PC-9 (cell line): ENCODE measurements at regions not wholly inside any gene's neighbourhood (a gene's known extent, or its start where the extent isn't known, plus 50 kb on each side); places are given as distances from the start of the nearest gene placed in this dataset.

ENCODE experiments used
- BruUV-seq: library from RNA; stranded (reverse); fragments of 400-500 nt; replicated peaks from 2 replicates; lab custom pipeline; 2021; lab: Mats Ljungman, UMichigan
- CTCF ChIA-PET: fragments of 300-600 bp; sonication (Branson Sonifier 250); formaldehyde crosslinking; loops from one replicate; lab custom pipeline; 2022; ENCODE audit warnings: antibody characterized with exemption; lab: Charles Lee
- POLR2A ChIA-PET: fragments of 300-600 bp; sonication (Branson Sonifier 250); formaldehyde crosslinking; loops from one replicate; lab custom pipeline; 2022; ENCODE audit warnings: antibody characterized with exemption; ENCODE audit not compliant: unreplicated experiment; lab: Charles Lee
- DNase-seq, 2 experiments: peaks; one replicate each; pipeline versions ENCODE4 v3.0.0 to v3.0.0-alpha.2; 2015 to 2022; ENCODE audit warnings: mixed read lengths in 1 of 2
- H2AFZ ChIP-seq: fragments of 200-600 bp; sonication (generic); 2 replicates; pipeline ENCODE4 v1.8.1; 2017; ENCODE audit warnings: antibody characterized with exemption
- H3F3A ChIP-seq: fragments of 200-600 bp; sonication (generic); 2 replicates; pipeline ENCODE4 v1.8.1; 2017; ENCODE audit warnings: antibody characterized with exemption, mild to moderate bottlenecking, low read depth; ENCODE audit not compliant: insufficient read depth
- H3K27ac ChIP-seq: fragments of 200-600 bp; sonication (generic); 2 replicates; pipeline ENCODE4 v1.6.1; 2016; ENCODE audit warnings: mixed run types
- H3K27me3 ChIP-seq: fragments of 200-600 bp; sonication (generic); 2 replicates; pipeline ENCODE4 v1.6.1; 2016; ENCODE audit warnings: low read depth, mixed run types; ENCODE audit not compliant: insufficient read depth
- H3K36me3 ChIP-seq: fragments of 200-600 bp; sonication (generic); 2 replicates; pipeline ENCODE4 v1.6.1; 2016; ENCODE audit warnings: low read depth, mixed run types
- H3K4me1 ChIP-seq: fragments of 200-600 bp; sonication (generic); replicated peaks from 2 replicates; pipeline ENCODE4 v1.6.1; 2016; ENCODE audit warnings: mixed run types; ENCODE audit not compliant: insufficient read depth
- H3K4me2 ChIP-seq: fragments of 200-600 bp; sonication (generic); 2 replicates; pipeline ENCODE4 v1.6.1; 2017; ENCODE audit warnings: mixed run types
- H3K4me3 ChIP-seq: fragments of 200-600 bp; sonication (generic); 2 replicates; pipeline ENCODE4 v1.6.1; 2016; ENCODE audit warnings: mixed run types
- H3K79me2 ChIP-seq: fragments of 200-600 bp; sonication (generic); 2 replicates; pipeline ENCODE4 v1.6.1; 2017; ENCODE audit warnings: low read depth, mixed run types
- H3K9me2 ChIP-seq: fragments of 200-600 bp; sonication (generic); 2 replicates; pipeline ENCODE4 v1.8.1; 2017; ENCODE audit warnings: mild to moderate bottlenecking; ENCODE audit not compliant: insufficient read depth
- H3K9me3 ChIP-seq: fragments of 200-600 bp; sonication (generic); 2 replicates; pipeline ENCODE4 v1.8.1; 2016; ENCODE audit warnings: low read depth; ENCODE audit not compliant: insufficient read depth
- H4K20me1 ChIP-seq: fragments of 200-600 bp; sonication (generic); 2 replicates; pipeline ENCODE4 v1.8.1; 2017; ENCODE audit not compliant: insufficient read depth
- EZH2 ChIP-seq: fragments of 200-600 bp; sonication (generic); IDR thresholded peaks from 2 replicates; pipeline ENCODE4 v1.8.0; 2017; ENCODE audit warnings: antibody characterized with exemption, low read depth
- intact Hi-C: fragments of 100-400 bp; cut with micrococcal nuclease; formaldehyde crosslinking; loops from one replicate; pipeline ENCODE4 v1.10.0; 2022; ENCODE audit not compliant: unreplicated experiment
- TF ChIP-seq, protein P1 (sequence below): fragments of 200-600 bp; sonication (generic); conservative IDR thresholded peaks from 2 replicates; pipeline ENCODE4 v1.6.1; 2017; ENCODE audit warnings: mixed run types, antibody characterized with exemption, mild to moderate bottlenecking, moderate library complexity

DNA sequence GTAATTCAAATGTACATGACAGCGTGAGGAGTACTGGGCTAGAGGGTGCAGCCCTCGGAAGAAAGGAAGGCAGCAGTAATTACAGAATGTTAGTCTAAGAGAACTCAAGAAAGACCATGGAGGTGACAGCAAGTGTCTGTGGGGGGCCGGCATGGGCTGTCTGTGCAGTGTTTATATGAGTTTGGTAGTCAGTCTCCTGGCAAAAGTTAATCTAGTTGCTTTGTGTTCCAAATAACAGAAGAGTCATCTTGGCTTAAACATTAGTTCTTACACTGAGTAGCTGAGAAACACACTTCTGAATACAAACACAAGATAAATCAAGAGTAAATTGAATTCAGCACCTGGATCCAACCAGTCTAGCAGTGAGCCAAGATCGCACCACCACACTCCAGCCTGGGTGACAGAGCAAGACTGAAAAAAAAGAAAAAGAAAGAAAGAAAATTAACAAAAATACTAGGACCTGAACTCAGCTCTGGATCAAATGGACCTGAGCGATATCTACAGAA, 189.3 kb upstream of the COX10 start:
- Histone ChIP-seq H3K4me1 (no peaks in the 10 kb centered on the region), H3K79me2 (no peaks in the 10 kb centered on the region), H3K4me3 (no peak overlapping the region), H3K27me3 (peaks cover 10% of the 10 kb centered on the region), H3K9me3 (no peaks in the 10 kb centered on the region), H3K4me2 (no peak overlapping the region), H3K27ac (no peak overlapping the region), H3F3A (no peaks in the 10 kb centered on the region), H4K20me1 (no peaks in the 10 kb centered on the region), H2AFZ (no peak overlapping the region), H3K9me2 (no peaks in the 10 kb centered on the region), H3K36me3 (no peaks in the 10 kb centered on the region)
- CTCF ChIA-PET, result no interaction called here
- POLR2A ChIA-PET, result no interaction called here
- no peak for TF ChIP-seq EZH2
- TF ChIP-seq, protein P1, sequence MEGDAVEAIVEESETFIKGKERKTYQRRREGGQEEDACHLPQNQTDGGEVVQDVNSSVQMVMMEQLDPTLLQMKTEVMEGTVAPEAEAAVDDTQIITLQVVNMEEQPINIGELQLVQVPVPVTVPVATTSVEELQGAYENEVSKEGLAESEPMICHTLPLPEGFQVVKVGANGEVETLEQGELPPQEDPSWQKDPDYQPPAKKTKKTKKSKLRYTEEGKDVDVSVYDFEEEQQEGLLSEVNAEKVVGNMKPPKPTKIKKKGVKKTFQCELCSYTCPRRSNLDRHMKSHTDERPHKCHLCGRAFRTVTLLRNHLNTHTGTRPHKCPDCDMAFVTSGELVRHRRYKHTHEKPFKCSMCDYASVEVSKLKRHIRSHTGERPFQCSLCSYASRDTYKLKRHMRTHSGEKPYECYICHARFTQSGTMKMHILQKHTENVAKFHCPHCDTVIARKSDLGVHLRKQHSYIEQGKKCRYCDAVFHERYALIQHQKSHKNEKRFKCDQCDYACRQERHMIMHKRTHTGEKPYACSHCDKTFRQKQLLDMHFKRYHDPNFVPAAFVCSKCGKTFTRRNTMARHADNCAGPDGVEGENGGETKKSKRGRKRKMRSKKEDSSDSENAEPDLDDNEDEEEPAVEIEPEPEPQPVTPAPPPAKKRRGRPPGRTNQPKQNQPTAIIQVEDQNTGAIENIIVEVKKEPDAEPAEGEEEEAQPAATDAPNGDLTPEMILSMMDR, result no peak
- BruUV-seq, result no TSS peak
- no peak for DNase-seq
- intact Hi-C loops, result no loop called here

DNA sequence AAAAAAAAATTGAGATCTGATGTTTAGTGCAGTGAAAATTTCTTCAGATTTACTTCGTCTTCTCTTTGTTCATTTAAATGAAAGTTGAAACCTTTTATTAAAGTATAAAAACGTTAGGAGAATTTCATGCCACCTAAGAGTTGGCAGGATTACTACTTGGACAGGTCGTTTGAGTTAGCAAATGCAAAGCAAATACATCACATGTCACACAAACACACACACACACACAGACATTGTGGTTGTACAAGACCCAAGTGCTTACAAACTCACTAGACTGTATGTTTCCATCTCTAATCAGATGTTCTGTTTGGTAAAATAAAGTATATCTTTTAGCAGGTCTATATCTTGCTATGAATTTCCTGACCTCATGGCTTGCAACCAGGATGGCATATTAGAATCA, 185.6 kb upstream of the COX10 start:
- no peaks in the 10 kb centered on the region for H3K4me1 ChIP-seq
- H3F3A ChIP-seq, result no peaks in the 10 kb centered on the region
- H3K4me2 ChIP-seq, result no peak overlapping the region
- H3K79me2 ChIP-seq, result no peaks in the 10 kb centered on the region
- DNase-seq, result no peak
- H3K9me3 ChIP-seq, result no peaks in the 10 kb centered on the region
- H3K9me2 ChIP-seq, result no peaks in the 10 kb centered on the region
- H3K27ac ChIP-seq, result no peak overlapping the region
- peaks cover 10% of the 10 kb centered on the region for H3K27me3 ChIP-seq
- POLR2A ChIA-PET, result no interaction called here
- H3K4me3 ChIP-seq, result no peak overlapping the region
- no peak overlapping the region for H2AFZ ChIP-seq
- no TSS peak for BruUV-seq
- no peaks in the 10 kb centered on the region for H3K36me3 ChIP-seq
- TF ChIP-seq EZH2, result no peak
- TF ChIP-seq, protein P1, result no peak
- intact Hi-C loops, result no loop called here
- CTCF ChIA-PET, result no interaction called here
- no peaks in the 10 kb centered on the region for H4K20me1 ChIP-seq

- CTCF ChIA-PET, result no interaction called here
- no peaks in the 10 kb centered on the region for H3K9me2 ChIP-seq
- H3K4me3 ChIP-seq, result no peak overlapping the region
- BruUV-seq, result no TSS peak
- DNase-seq, result no peak
- H2AFZ ChIP-seq, result no peak overlapping the region
- POLR2A ChIA-PET, result no interaction called here
- H3K36me3 ChIP-seq, result no peaks in the 10 kb centered on the region
- intact Hi-C loops, result no loop called here
- no peaks in the 10 kb centered on the region for H4K20me1 ChIP-seq
- H3K4me2 ChIP-seq, result no peak overlapping the region
- no peak overlapping the region for H3K27ac ChIP-seq
- no peaks in the 10 kb centered on the region for H3K79me2 ChIP-seq
- H3F3A ChIP-seq, result no peaks in the 10 kb centered on the region
- TF ChIP-seq, protein P1, result no peak
- TF ChIP-seq EZH2, result no peak
- peaks cover 9% of the 10 kb centered on the region for H3K27me3 ChIP-seq
- no peaks in the 10 kb centered on the region for H3K9me3 ChIP-seq
- no peaks in the 10 kb centered on the region for H3K4me1 ChIP-seq
Measured at GRCh38 chr17:13884347-13884746, 185.0 kb upstream of the COX10 start.
